Loucy (cell line): ENCODE measurements at regions not wholly inside any gene's neighbourhood (a gene's known extent, or its start where the extent isn't known, plus 50 kb on each side); places are given as distances from the start of the nearest gene placed in this dataset.

ENCODE experiments used
- H2AFZ ChIP-seq: fragments of 200-600 bp; sonication (generic); 2 replicates; pipeline ENCODE4 v1.6.0; 2016; ENCODE audit warnings: antibody characterized with exemption, mild to moderate bottlenecking, low read length, moderate library complexity
- H3F3A ChIP-seq: fragments of 200-600 bp; 2 replicates; pipeline ENCODE4 v1.6.0; 2016; ENCODE audit warnings: antibody characterized with exemption, low read depth, mild to moderate bottlenecking
- H3K27me3 ChIP-seq: fragments of 200-600 bp; sonication (generic); 2 replicates; pipeline ENCODE4 v1.6.1; 2014; ENCODE audit warnings: low read length, mild to moderate bottlenecking; ENCODE audit not compliant: insufficient read depth, poor library complexity, severe bottlenecking
- H3K36me3 ChIP-seq: fragments of 200-600 bp; sonication (generic); 2 replicates; pipeline ENCODE4 v1.6.1; 2016; ENCODE audit warnings: low read length; ENCODE audit not compliant: insufficient read depth
- H3K4me1 ChIP-seq: fragments of 200-600 bp; sonication (generic); 2 replicates; pipeline ENCODE4 v1.5.1; 2014; ENCODE audit warnings: low read length, mild to moderate bottlenecking; ENCODE audit not compliant: insufficient read depth, poor library complexity, severe bottlenecking
- H3K4me2 ChIP-seq: fragments of 200-600 bp; sonication (generic); 2 replicates; pipeline ENCODE4 v1.6.0; 2014; ENCODE audit warnings: antibody characterized with exemption, low read length, low read depth, mild to moderate bottlenecking; ENCODE audit not compliant: poor library complexity, severe bottlenecking
- H3K4me3 ChIP-seq: fragments of 200-600 bp; sonication (generic); 2 replicates; pipeline ENCODE4 v1.5.1; 2014; ENCODE audit warnings: low read length, mild to moderate bottlenecking, mixed read lengths; ENCODE audit not compliant: poor library complexity, severe bottlenecking
- H3K79me2 ChIP-seq: fragments of 200-600 bp; sonication (generic); 2 replicates; pipeline ENCODE4 v1.6.1; 2014; ENCODE audit warnings: low read length; ENCODE audit not compliant: insufficient read depth
- H3K9ac ChIP-seq: fragments of 200-600 bp; sonication (generic); 2 replicates; pipeline ENCODE4 v1.6.0; 2014; ENCODE audit warnings: mild to moderate bottlenecking, low read depth, low read length, moderate library complexity; ENCODE audit not compliant: poor library complexity, severe bottlenecking
- H3K9me2 ChIP-seq: fragments of 200-600 bp; sonication (generic); replicated peaks from 2 replicates; pipeline ENCODE4 v1.6.1; 2016; ENCODE audit warnings: low read depth, low read length, mixed read lengths
- H3K9me3 ChIP-seq: fragments of 200-600 bp; sonication (generic); 2 replicates; pipeline ENCODE4 v1.6.1; 2014; ENCODE audit warnings: mild to moderate bottlenecking, antibody characterized with exemption, low read length, low read depth; ENCODE audit not compliant: insufficient read depth
- H4K20me1 ChIP-seq: fragments of 200-600 bp; sonication (generic); 2 replicates; pipeline ENCODE4 v1.6.0; 2014; ENCODE audit warnings: antibody characterized with exemption, low read length, mild to moderate bottlenecking; ENCODE audit not compliant: insufficient read depth, poor library complexity, severe bottlenecking
- EZH2phosphoT487 ChIP-seq: fragments of 200-600 bp; IDR thresholded peaks from 2 replicates; pipeline ENCODE4 v1.6.1; 2018; ENCODE audit warnings: antibody characterized with exemption, mild to moderate bottlenecking, moderate library complexity, borderline replicate concordance
- TF ChIP-seq, protein P1 (sequence below): fragments of 200-600 bp; sonication (generic); conservative IDR thresholded peaks from 2 replicates; pipeline ENCODE4 v1.5.1; 2014; ENCODE audit warnings: mild to moderate bottlenecking, antibody characterized with exemption, low read length

DNA sequence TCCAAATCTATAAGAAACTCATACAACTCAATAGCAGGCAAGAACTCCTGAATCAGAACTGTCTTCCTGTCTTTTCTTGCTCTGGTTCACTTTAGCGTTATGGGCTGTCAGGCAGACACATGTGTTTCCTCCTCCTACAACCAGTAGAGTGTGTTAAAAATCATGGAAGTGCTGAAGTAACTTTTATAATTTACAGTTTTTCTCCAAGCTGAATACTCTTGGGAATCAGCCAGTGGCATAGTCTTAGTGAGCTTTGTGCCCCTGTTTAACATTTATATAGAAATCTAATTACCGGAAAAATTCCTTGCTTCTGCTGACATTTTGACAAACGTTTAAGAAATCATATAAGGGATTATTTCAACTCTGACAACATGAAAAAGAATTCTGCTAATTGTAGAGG, 113.1 kb upstream of the RGS18 start:
- no peaks in the 10 kb centered on the region for H4K20me1 ChIP-seq
- peaks cover 4% of the 10 kb centered on the region for H3K4me1 ChIP-seq
- H3K9ac ChIP-seq = no peak overlapping the region
- H3K36me3 ChIP-seq = no peaks in the 10 kb centered on the region
- H3K4me3 ChIP-seq = no peak overlapping the region
- H2AFZ ChIP-seq = peak overlapping the region; percentile 22; the same call in 1 of the 2 replicates
- no peaks in the 10 kb centered on the region for H3K27me3 ChIP-seq
- no peaks in the 10 kb centered on the region for H3K9me2 ChIP-seq
- TF ChIP-seq, protein P1, sequence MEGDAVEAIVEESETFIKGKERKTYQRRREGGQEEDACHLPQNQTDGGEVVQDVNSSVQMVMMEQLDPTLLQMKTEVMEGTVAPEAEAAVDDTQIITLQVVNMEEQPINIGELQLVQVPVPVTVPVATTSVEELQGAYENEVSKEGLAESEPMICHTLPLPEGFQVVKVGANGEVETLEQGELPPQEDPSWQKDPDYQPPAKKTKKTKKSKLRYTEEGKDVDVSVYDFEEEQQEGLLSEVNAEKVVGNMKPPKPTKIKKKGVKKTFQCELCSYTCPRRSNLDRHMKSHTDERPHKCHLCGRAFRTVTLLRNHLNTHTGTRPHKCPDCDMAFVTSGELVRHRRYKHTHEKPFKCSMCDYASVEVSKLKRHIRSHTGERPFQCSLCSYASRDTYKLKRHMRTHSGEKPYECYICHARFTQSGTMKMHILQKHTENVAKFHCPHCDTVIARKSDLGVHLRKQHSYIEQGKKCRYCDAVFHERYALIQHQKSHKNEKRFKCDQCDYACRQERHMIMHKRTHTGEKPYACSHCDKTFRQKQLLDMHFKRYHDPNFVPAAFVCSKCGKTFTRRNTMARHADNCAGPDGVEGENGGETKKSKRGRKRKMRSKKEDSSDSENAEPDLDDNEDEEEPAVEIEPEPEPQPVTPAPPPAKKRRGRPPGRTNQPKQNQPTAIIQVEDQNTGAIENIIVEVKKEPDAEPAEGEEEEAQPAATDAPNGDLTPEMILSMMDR = no peak
- no peak for TF ChIP-seq EZH2phosphoT487
- no peaks in the 10 kb centered on the region for H3K9me3 ChIP-seq
- H3F3A ChIP-seq = no peaks in the 10 kb centered on the region
- H3K79me2 ChIP-seq = no peaks in the 10 kb centered on the region
- no peak overlapping the region for H3K4me2 ChIP-seq

DNA sequence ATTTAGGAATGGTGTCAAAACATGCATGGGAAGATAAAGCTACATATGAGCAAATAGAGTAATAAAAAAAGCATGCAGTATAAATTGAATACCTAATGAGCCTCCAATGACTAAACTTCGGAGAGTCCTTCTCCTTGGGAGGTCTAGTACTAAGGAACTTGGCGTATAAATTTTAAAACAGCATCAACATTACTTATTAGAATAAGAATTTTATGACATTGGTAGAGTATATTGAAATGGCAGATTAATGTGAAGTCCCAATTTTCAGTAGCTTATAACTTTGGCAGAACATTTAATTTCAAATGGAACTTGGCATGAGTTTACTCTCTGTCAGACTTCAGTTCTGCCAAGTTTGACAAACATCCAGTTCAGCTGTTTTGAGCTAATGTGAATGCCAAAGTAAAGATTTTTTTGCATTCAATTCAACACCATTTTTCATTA, 104.7 kb upstream of the RGS18 start:
- H3K4me3 ChIP-seq = no peak overlapping the region

DNA sequence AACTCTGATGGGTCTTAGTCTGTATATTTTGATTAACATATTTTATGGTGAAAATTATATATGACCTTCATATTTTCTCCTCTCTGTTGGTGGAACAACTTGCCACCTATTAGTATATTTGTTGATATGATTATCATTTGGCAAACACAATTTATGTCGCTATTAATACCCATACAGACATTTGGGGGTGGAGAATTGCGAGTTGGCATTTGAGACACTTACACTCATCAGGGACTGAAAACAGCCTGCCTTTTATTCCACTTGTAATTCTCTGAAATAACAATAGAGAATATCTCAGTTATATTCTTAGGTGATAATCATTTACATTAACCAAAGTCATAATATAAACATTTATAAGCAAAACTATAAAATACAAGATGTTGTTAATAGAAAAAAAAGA, 100.5 kb upstream of the RGS18 start:
- H3K9ac ChIP-seq = no peak overlapping the region
- no peaks in the 10 kb centered on the region for H3K79me2 ChIP-seq
- TF ChIP-seq, protein P1 = no peak
- TF ChIP-seq EZH2phosphoT487 = no peak
- H3K27me3 ChIP-seq = no peaks in the 10 kb centered on the region
- no peaks in the 10 kb centered on the region for H3F3A ChIP-seq
- no peak overlapping the region for H3K4me3 ChIP-seq
- no peak overlapping the region for H2AFZ ChIP-seq
- H3K4me2 ChIP-seq = no peak overlapping the region
- H3K9me2 ChIP-seq = no peaks in the 10 kb centered on the region
- H3K4me1 ChIP-seq = no peaks in the 10 kb centered on the region
- no peaks in the 10 kb centered on the region for H3K9me3 ChIP-seq
- H4K20me1 ChIP-seq = no peaks in the 10 kb centered on the region
- H3K36me3 ChIP-seq = no peaks in the 10 kb centered on the region

More for the DNA sequence above, 104.7 kb upstream of the RGS18 start:
- peaks cover 12% of the 10 kb centered on the region for H3K4me1 ChIP-seq
- H3K9me3 ChIP-seq = no peaks in the 10 kb centered on the region
- H2AFZ ChIP-seq = 0 out of 2 replicates have a peak overlapping the region, but pooled peaks have one; percentile 32
- H3K9ac ChIP-seq = no peak overlapping the region
- H3K9me2 ChIP-seq = no peaks in the 10 kb centered on the region
- TF ChIP-seq, protein P1 = no peak
- no peak for TF ChIP-seq EZH2phosphoT487
- H3K4me2 ChIP-seq = no peak overlapping the region
- no peaks in the 10 kb centered on the region for H3K27me3 ChIP-seq
- no peaks in the 10 kb centered on the region for H4K20me1 ChIP-seq
- H3K36me3 ChIP-seq = no peaks in the 10 kb centered on the region
- H3F3A ChIP-seq = no peaks in the 10 kb centered on the region
- H3K79me2 ChIP-seq = no peaks in the 10 kb centered on the region
